HCT116 (cell line): ENCODE measurements at regions not wholly inside any gene's neighbourhood (a gene's known extent, or its start where the extent isn't known, plus 50 kb on each side); places are given as distances from the start of the nearest gene placed in this dataset.

Experiments used
- ATAC-seq: fragments of 200-7000 bp; cut with Tn5 transposase; 2 replicates; pipeline ENCODE4 v1.9.1; 2020; ENCODE audit warnings: mild to moderate bottlenecking, moderate library complexity
- BruUV-seq: library from RNA; stranded (reverse); fragments of 400-500 nt; replicated peaks from 2 replicates; lab custom pipeline; 2021; lab: Mats Ljungman, UMichigan
- CTCF ChIA-PET: fragments of 300-600 bp; sonication (Branson Sonifier 250); formaldehyde crosslinking; loops from one replicate; lab custom pipeline; 2021; ENCODE audit warnings: antibody characterized with exemption; lab: Charles Lee
- POLR2A ChIA-PET: fragments of 300-600, 350-600 bp; sonication (Branson Sonifier 250); formaldehyde crosslinking; loops from one replicate; lab custom pipeline; 2021; ENCODE audit warnings: antibody characterized with exemption; lab: Charles Lee
- RAD21 ChIA-PET, 2 experiments: fragments of 300-600 bp; sonication (Branson Sonifier 250); formaldehyde crosslinking; loops; one replicate each; lab custom pipeline; 2023; ENCODE audit warnings: low total read pairs in 2 of 2; ENCODE audit not compliant: uncharacterized antibody in 2 of 2, unreplicated experiment in 2 of 2, low non-redundant PET in 1 of 2; lab: Charles Lee
- DNase-seq: peaks from one replicate; pipeline ENCODE4 v3.0.0-alpha.2; 2010; ENCODE audit warnings: low read depth, low spot score
- H2AFZ ChIP-seq: fragments of 200-600 bp; shearing (Covaris generic), sonication (generic); 2 replicates; pipeline ENCODE4 v1.6.1; 2017; ENCODE audit warnings: low read depth, mixed run types, mixed read lengths, antibody characterized with exemption, low read length; ENCODE audit not compliant: poor library complexity, severe bottlenecking
- H3K27ac ChIP-seq: 2 replicates; pipeline ENCODE4 v1.5.1; 2012; ENCODE audit warnings: low read depth, low read length
- H3K27me3 ChIP-seq: fragments of 200-600 bp; sonication (generic); 2 replicates; pipeline ENCODE4 v1.6.1; 2016; ENCODE audit warnings: mixed run types, low read length, mixed read lengths; ENCODE audit not compliant: insufficient read depth
- H3K36me3 ChIP-seq, 2 experiments: fragments of 200-500 bp in 1 of 2; fragments of 200-600 bp in 1 of 2; sonication (Bioruptor generic) in 1 of 2; sonication (generic) in 1 of 2; 2 replicates each; pipeline versions ENCODE4 v1.5.1 to v1.6.1; 2014 to 2016; ENCODE audit warnings: low read length in 2 of 2, inconsistent platforms in 1 of 2, mixed read lengths in 1 of 2, mixed run types in 1 of 2; ENCODE audit not compliant: insufficient read depth in 2 of 2, control insufficient read depth in 1 of 2
- H3K4me1 ChIP-seq, 2 experiments: fragments of 200-600 bp in 1 of 2; sonication (generic) in 1 of 2; 2 replicates each; pipeline versions ENCODE4 v1.5.1 to v1.6.1; 2012 to 2017; ENCODE audit warnings: low read length in 2 of 2, inconsistent platforms in 1 of 2, mild to moderate bottlenecking in 1 of 2, mixed read lengths in 1 of 2, mixed run types in 1 of 2, moderate library complexity in 1 of 2; ENCODE audit not compliant: insufficient read depth in 2 of 2, control insufficient read depth in 1 of 2
- H3K4me2 ChIP-seq: fragments of 200-600 bp; sonication (generic); 2 replicates; pipeline ENCODE4 v1.6.1; 2017; ENCODE audit warnings: mixed run types, low read length, mixed read lengths
- H3K4me3 ChIP-seq, 2 experiments: fragments of 200-600 bp in 1 of 2; sonication (generic) in 1 of 2; replicated peaks in 1 of 2; 2 replicates each; pipeline ENCODE4 v1.5.1; 2011 to 2016; ENCODE audit warnings: low read length in 2 of 2, control low read depth in 1 of 2, low read depth in 1 of 2, mild to moderate bottlenecking in 1 of 2, mixed read lengths in 1 of 2, mixed run types in 1 of 2
- H3K79me2 ChIP-seq: fragments of 200-600 bp; sonication (generic); 2 replicates; pipeline ENCODE4 v1.6.1; 2017; ENCODE audit warnings: mild to moderate bottlenecking, mixed run types, low read length, moderate library complexity, mixed read lengths; ENCODE audit not compliant: insufficient read depth
- H3K9ac ChIP-seq: fragments of 200-600 bp; sonication (generic); 2 replicates; pipeline ENCODE4 v1.6.1; 2016; ENCODE audit warnings: low read length, mixed read lengths
- H3K9me2 ChIP-seq: fragments of 200-600 bp; sonication (generic), shearing (Covaris generic); 2 replicates; pipeline ENCODE4 v1.6.1; 2017; ENCODE audit warnings: mixed run types, mild to moderate bottlenecking, moderate library complexity; ENCODE audit not compliant: insufficient read depth
- H3K9me3 ChIP-seq, 2 experiments: fragments of 200-500 bp in 1 of 2; fragments of 200-600 bp in 1 of 2; sonication (Bioruptor generic) in 1 of 2; sonication (generic) in 1 of 2; 2 replicates each; pipeline ENCODE4 v1.6.1; 2014 to 2017; ENCODE audit warnings: low read length in 2 of 2, mixed read lengths in 2 of 2, inconsistent platforms in 1 of 2, low read depth in 1 of 2, mild to moderate bottlenecking in 1 of 2, mixed run types in 1 of 2, moderate library complexity in 1 of 2; ENCODE audit not compliant: control insufficient read depth in 1 of 2, insufficient read depth in 1 of 2
- H4K20me1 ChIP-seq: fragments of 200-600 bp; sonication (generic), shearing (Covaris generic); 2 replicates; pipeline ENCODE4 v1.6.1; 2017; ENCODE audit warnings: mixed run types, mild to moderate bottlenecking, moderate library complexity; ENCODE audit not compliant: insufficient read depth
- EGR1 ChIP-seq: IDR thresholded peaks from 2 replicates; pipeline ENCODE4 v1.6.1; 2012; ENCODE audit warnings: low read depth
- EZH2 ChIP-seq: fragments of 200-600 bp; sonication (generic); IDR thresholded peaks from 2 replicates; pipeline ENCODE4 v1.6.1; 2017; ENCODE audit warnings: antibody characterized with exemption, mixed run types
- EZH2phosphoT487 ChIP-seq: fragments of 200-600 bp; IDR thresholded peaks from 2 replicates; pipeline ENCODE4 v1.6.1; 2018; ENCODE audit warnings: antibody characterized with exemption, borderline replicate concordance
- FOSL1 ChIP-seq: IDR thresholded peaks from 2 replicates; pipeline ENCODE4 v1.6.1; 2012; ENCODE audit warnings: low read depth
- POLR2AphosphoS5 ChIP-seq: IDR thresholded peaks from 2 replicates; pipeline ENCODE4 v1.6.1; 2011; ENCODE audit warnings: mild to moderate bottlenecking, low read depth, low read length, moderate library complexity
- RAD21 ChIP-seq: IDR thresholded peaks from 2 replicates; pipeline ENCODE4 v1.6.1; 2012; ENCODE audit warnings: low read depth, mild to moderate bottlenecking
- REST ChIP-seq: IDR thresholded peaks from 2 replicates; pipeline ENCODE4 v1.6.1; 2012; ENCODE audit warnings: low read depth
- SP1 ChIP-seq: IDR thresholded peaks from 2 replicates; pipeline ENCODE4 v1.6.1; 2012; ENCODE audit warnings: low read depth
- TCF7L2 ChIP-seq: IDR thresholded peaks from 2 replicates; pipeline ENCODE4 v1.7.0; 2011; ENCODE audit warnings: borderline replicate concordance, inconsistent platforms; ENCODE audit not compliant: insufficient read depth, insufficient read length; ENCODE audit errors: extremely low read depth
- YY1 ChIP-seq: IDR thresholded peaks from 2 replicates; pipeline ENCODE4 v1.6.1; 2011; ENCODE audit warnings: low read length, low read depth, moderate library complexity, mild to moderate bottlenecking; ENCODE audit not compliant: insufficient replicate concordance; ENCODE audit errors: extremely low read depth
- ZFX ChIP-seq: fragments of 450-650 bp; IDR thresholded peaks from 2 replicates; pipeline ENCODE4 v1.6.1; 2017
- intact Hi-C: fragments of 100-400 bp; cut with micrococcal nuclease; formaldehyde crosslinking; loops from 2 replicates; pipeline ENCODE4 v1.10.0; 2022

GRCh38 chr16:79767421-79768275 lies 167.1 kb upstream of the MAF start:
- no peak for ATAC-seq
- POLR2A ChIA-PET, result no interaction called here
- H4K20me1 ChIP-seq, result no peaks in the 10 kb centered on the region
- TF ChIP-seq SP1 (no peak), EGR1 (no peak), YY1 (no peak), POLR2AphosphoS5 (no peak), EZH2phosphoT487 (no peak), RAD21 (no peak), REST (no peak), FOSL1 (no peak), EZH2 (no peak), ZFX (no peak), TCF7L2 (no peak)
- TF ChIP-seq, all 23 proteins: peak for 0
- Histone ChIP-seq H3K27me3 (no peaks in the 10 kb centered on the region), H3K9me3 (peaks cover 47 to 58% of the 10 kb centered on the region in 2 experiments; a peak in 2 of 4 replicates), H3K9me2 (no peaks in the 10 kb centered on the region), H2AFZ (no peak overlapping the region), H3K4me3 (no peak overlapping the region), H3K9ac (no peak overlapping the region), H3K27ac (no peak overlapping the region), H3K36me3 (no peaks in the 10 kb centered on the region), H3K4me1 (no peaks in the 10 kb centered on the region), H3K4me2 (no peak overlapping the region), H3K79me2 (no peaks in the 10 kb centered on the region)
- ChIA-PET RAD21 (no interaction called here), CTCF (no interaction called here)
- intact Hi-C loops, result no loop called here
- no peak for DNase-seq
- BruUV-seq, result no TSS peak
